Suppressor macrophage treated with lipopolysaccharide for 4 hours (primary cell): ENCODE measurements at regions not wholly inside any gene's neighbourhood (a gene's known extent, or its start where the extent isn't known, plus 50 kb on each side); places are given as distances from the start of the nearest gene placed in this dataset.

ENCODE experiments used
- DNase-seq: peaks from one replicate; pipeline ENCODE4 v3.0.0-alpha.2; 2020

DNA sequence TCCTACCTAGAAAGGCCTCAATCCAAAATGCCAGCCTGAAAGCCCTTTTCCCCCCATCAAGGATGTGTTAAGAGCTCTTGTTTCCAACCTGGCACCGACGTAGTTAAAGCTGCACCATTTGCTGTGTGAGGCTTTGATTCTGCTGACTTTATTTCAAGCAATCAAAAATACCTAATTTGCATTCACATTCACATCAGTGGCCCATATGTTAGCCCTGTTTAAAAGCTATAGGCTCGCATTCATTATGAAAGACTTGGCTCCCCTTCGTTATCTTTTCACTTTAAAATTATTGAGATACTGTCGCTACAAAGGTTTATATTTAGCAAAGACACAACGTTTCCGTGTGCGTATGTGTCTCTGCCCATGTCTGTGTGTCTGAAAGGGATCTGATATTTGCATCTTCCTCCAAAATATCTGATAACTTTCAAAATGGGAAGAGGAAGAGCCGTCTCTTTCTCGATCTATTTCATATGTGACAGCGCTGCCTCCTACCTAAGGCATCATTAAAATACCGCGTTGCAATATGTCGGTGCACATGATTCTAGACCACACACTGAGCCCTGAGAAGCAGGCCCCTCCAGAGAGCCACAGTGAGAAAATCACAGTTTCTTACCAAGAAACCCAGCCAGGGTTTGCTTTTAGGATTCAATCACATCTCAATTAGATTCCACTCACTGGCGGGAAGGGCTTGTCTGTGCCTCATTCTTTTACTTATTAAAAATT, 57.1 kb upstream of the ITPRID1 start:
- DNase-seq: no peak

DNA sequence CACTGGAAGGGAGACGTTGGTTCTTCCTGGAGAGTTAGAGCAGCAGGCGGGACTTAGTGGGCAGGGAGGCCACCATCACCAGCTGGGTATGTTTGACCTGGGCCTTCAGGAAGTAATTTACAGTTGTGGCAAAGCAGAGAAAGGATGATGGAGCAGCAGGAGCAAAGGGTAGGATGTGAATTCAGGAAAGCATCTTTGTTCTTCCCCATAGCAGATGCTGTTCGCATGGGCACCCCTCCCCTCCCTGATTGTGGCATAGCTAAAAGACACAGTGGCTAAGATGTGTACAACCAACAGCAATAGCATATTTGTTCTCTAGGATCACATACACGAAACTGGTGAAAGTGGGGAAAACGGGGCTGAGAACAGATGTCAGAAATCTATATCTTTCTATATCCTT, 56.3 kb upstream of the ITPRID1 start:
- no peak for DNase-seq

DNA sequence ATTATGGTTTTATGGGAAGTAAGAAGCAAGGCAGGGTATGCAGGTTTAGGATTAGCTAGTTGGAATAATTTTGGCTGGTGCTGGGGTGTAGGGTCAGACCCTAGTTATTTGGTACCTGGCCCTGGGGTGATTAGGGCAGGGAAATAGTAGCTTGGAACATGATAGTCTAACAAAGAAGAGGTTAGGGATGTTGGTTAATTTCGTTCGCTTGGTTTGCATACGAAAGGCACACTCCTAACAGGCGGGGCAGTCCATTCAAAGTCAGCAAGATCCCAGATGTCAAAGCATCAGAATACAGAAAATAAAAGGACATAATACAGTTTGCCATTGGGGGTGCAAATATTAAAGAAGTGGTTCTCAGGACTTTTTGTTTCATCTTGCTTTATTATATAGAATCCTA, 55.7 kb upstream of the ITPRID1 start:
- no peak for DNase-seq

DNA sequence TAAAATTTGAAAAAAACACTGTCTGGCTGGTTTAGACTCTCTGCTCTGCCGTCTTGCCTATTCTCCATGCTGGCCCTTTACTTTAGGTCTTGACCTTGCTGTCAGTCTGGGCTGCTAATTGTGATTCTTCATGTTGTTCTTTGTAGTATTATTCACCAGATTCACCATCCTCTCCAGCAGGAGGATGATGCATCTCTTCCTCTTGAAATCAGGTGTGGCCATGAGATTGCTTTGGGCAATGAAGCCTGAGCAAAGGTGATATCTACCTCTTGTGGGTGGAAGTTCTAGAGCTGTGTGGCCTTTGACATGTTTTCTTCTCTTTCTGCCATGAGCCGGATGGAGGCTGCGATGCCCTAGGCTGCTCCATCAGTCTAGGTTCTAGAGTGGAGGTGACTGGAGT, 51.3 kb upstream of the ITPRID1 start:
- no peak for DNase-seq
